Fibroblast of lung (primary cell): ENCODE measurements at regions not wholly inside any gene's neighbourhood (a gene's known extent, or its start where the extent isn't known, plus 50 kb on each side); places are given as distances from the start of the nearest gene placed in this dataset.

ENCODE experiments used
- CTCF ChIP-seq, 2 donors: IDR thresholded peaks in 1 of 2; conservative IDR thresholded peaks in 1 of 2; 1 replicate in 1 of 2; 2 replicates in 1 of 2; pipeline ENCODE4 v1.5.1; 2011 to 2012; ENCODE audit warnings: low read length in 2 of 2, control low read depth in 1 of 2, inconsistent platforms in 1 of 2, low read depth in 1 of 2, mild to moderate bottlenecking in 1 of 2
- EZH2 ChIP-seq: IDR thresholded peaks from 2 replicates; pipeline ENCODE4 v1.5.1; 2012; ENCODE audit warnings: low read length, control low read depth, mild to moderate bottlenecking; ENCODE audit errors: missing control alignments

DNA sequence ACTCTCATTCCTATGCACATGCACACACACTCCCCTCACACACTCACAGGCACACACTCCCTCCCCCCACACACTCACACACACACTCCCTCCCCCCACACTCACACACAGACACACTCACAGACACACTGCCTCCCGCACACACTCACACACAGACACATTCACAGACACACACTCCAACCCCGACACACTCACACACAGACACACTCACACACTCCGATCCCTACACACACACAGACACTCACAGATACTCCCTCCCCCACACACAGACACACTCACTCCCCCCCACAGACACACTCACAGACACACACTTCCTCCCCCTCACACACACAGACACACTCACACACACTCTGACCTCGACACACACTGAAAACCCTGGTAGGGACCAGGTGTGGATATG is 176.2 kb downstream of the TFAP2C start:
- TF ChIP-seq CTCF (conservative IDR thresholded peaks at IDR 0.05 in 1 of 2, IDR thresholded peaks at IDR 0.05 in 1 of 2; ENCODE audit: low read depth in 1 of 2, low read length in 2 of 2) (no peak), EZH2 (no peak)
